ENCODE measurements at regions not wholly inside any gene's neighbourhood (a gene's known extent, or its start where the extent isn't known, plus 50 kb on each side); places are given as distances from the start of the nearest gene placed in this dataset.

GRCh38 chr15:98416222-98416855 is 232.0 kb upstream of the IGF1R start:
- no peak overlapping the region for H3K27ac ChIP-seq
- H3K4me3 ChIP-seq: no peak overlapping the region
- no peaks in the 10 kb centered on the region for H3K36me3 ChIP-seq
- ATAC-seq: peak in 1 of 4 donors; percentile 22
- no peak for TF ChIP-seq POLR2A (IDR thresholded peaks at IDR 0.05)
- TF ChIP-seq, protein P1, sequence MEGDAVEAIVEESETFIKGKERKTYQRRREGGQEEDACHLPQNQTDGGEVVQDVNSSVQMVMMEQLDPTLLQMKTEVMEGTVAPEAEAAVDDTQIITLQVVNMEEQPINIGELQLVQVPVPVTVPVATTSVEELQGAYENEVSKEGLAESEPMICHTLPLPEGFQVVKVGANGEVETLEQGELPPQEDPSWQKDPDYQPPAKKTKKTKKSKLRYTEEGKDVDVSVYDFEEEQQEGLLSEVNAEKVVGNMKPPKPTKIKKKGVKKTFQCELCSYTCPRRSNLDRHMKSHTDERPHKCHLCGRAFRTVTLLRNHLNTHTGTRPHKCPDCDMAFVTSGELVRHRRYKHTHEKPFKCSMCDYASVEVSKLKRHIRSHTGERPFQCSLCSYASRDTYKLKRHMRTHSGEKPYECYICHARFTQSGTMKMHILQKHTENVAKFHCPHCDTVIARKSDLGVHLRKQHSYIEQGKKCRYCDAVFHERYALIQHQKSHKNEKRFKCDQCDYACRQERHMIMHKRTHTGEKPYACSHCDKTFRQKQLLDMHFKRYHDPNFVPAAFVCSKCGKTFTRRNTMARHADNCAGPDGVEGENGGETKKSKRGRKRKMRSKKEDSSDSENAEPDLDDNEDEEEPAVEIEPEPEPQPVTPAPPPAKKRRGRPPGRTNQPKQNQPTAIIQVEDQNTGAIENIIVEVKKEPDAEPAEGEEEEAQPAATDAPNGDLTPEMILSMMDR (IDR thresholded peaks at IDR 0.05): no peak
- intact Hi-C loops (cut with DNase I): no loop called here
- 52% methylated on average over 7 of the region's 8 CpGs for WGBS (ENCODE audit: insufficient coverage, low coverage, low lambda C conversion rate, missing lambda C conversion rate)
- no peak for DNase-seq
- no peaks in the 10 kb centered on the region for H3K9me3 ChIP-seq
- no peaks in the 10 kb centered on the region for H3K27me3 ChIP-seq
- H3K4me1 ChIP-seq: peaks cover 0 to 2% (median 0%) of the 10 kb centered on the region in 4 donors

- Histone ChIP-seq H3K27ac (no peak overlapping the region), H3K4me3 (no peak overlapping the region), H3K27me3 (peaks cover 0 to 3% of the 10 kb centered on the region in 2 donors), H3K4me1 (peaks cover 0 to 7% (median 0%) of the 10 kb centered on the region in 4 donors), H3K36me3 (no peaks in the 10 kb centered on the region), H3K9me3 (no peaks in the 10 kb centered on the region)
- intact Hi-C loops (cut with DNase I): no loop called here
- no peak for ATAC-seq
- no peak for DNase-seq
- 48% methylated on average over 4 of the region's 12 CpGs for WGBS (ENCODE audit: insufficient coverage, low coverage, low lambda C conversion rate, missing lambda C conversion rate)
- TF ChIP-seq, protein P1 (IDR thresholded peaks at IDR 0.05): no peak
- no peak for TF ChIP-seq POLR2A (IDR thresholded peaks at IDR 0.05)
Observed at GRCh38 chr15:98417346-98417745, 231.0 kb upstream of the IGF1R start.

DNA sequence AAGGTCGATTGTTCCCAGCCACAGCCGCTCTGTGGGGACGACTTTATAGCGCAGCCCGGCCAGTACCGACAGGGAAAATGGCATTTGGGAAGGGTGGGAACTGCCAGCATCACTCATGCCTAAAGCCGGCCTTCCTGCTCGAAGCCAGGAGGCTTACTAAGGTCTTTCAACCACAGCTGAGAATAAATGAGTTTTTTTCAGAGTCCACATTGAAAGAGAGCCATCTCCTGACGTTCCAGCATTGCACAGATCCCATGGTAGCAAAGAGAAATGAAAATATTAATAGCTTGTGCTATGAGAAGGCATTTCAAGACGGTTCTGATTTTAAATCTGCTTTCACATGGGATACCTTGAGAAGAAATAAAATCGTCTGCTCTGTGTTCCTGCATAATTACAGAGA is 230.2 kb upstream of the IGF1R start:
- DNase-seq: no peak
- peaks cover 0 to 3% of the 10 kb centered on the region in 2 donors for H3K27me3 ChIP-seq
- peaks cover 0 to 7% (median 0%) of the 10 kb centered on the region in 4 donors for H3K4me1 ChIP-seq
- no peak overlapping the region for H3K4me3 ChIP-seq
- TF ChIP-seq, protein P1 (IDR thresholded peaks at IDR 0.05): no peak
- no peak for TF ChIP-seq POLR2A (IDR thresholded peaks at IDR 0.05)
- ATAC-seq: no peak
- no peaks in the 10 kb centered on the region for H3K9me3 ChIP-seq
- WGBS (ENCODE audit: insufficient coverage, low coverage, low lambda C conversion rate, missing lambda C conversion rate): 66% methylated on average over 9 of the region's 11 CpGs
- intact Hi-C loops (cut with DNase I): no loop called here
- no peak overlapping the region for H3K27ac ChIP-seq
- no peaks in the 10 kb centered on the region for H3K36me3 ChIP-seq

GRCh38 chr15:98419173-98419780 is 229.1 kb upstream of the IGF1R start:
- Histone ChIP-seq H3K4me3 (no peak overlapping the region), H3K9me3 (no peaks in the 10 kb centered on the region), H3K36me3 (no peaks in the 10 kb centered on the region), H3K27me3 (peaks cover 0 to 3% of the 10 kb centered on the region in 2 donors), H3K4me1 (peaks cover 0 to 7% (median 0%) of the 10 kb centered on the region in 4 donors), H3K27ac (no peak overlapping the region)
- TF ChIP-seq, protein P1 (IDR thresholded peaks at IDR 0.05): no peak
- no peak for TF ChIP-seq POLR2A (IDR thresholded peaks at IDR 0.05)
- ATAC-seq (no peak), DNase-seq (no peak)
- intact Hi-C loops (cut with DNase I): no loop called here
- WGBS (ENCODE audit: insufficient coverage, low coverage, low lambda C conversion rate, missing lambda C conversion rate): 50% methylated on average over 3 of the region's 5 CpGs
